Hindlimb muscle (tissue), 1 donor: ENCODE measurements at regions not wholly inside any gene's neighbourhood (a gene's known extent, or its start where the extent isn't known, plus 50 kb on each side); places are given as distances from the start of the nearest gene placed in this dataset.

Experiments
- DNase-seq: peaks from one replicate; pipeline ENCODE4 v3.0.0-alpha.2; 2013

DNA sequence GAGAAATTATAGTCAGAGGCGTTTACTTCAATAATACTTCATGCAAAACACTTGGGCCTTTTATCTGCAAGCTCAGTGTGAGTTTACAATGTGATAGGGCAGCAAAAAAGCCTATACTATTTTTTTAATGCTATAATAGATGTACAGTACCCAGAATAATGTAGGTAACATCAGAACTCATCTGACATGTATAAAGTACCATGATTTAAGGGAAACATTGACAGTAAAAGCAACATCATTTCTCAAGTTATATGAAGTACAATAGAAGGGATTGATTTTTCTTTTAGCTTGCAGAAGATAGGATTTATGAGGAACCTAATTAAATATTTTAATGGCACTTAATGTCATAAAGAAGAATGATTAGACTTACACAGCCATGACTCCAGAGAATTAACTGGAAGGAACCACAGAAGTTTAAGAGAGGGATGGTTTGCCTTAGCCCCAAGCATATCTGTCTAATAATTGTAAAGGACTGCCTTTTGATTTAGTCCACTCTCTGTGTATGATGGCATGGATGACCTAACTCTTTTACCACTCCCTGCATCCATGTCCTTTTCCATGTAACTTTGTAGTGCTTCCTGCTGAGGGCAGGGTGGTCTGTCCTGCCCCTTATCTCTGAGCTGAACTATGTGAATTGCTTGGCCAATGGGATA is 55.9 kb upstream of the MIS18BP1 start:
- no peak for DNase-seq
